K562 (cell line): ENCODE measurements at regions not wholly inside any gene's neighbourhood (a gene's known extent, or its start where the extent isn't known, plus 50 kb on each side); places are given as distances from the start of the nearest gene placed in this dataset.

ENCODE experiments used
- ATAC-seq: fragments of 200-7000 bp; cut with Tn5 transposase; 3 replicates; pipeline ENCODE4 v1.9.1; 2020; ENCODE audit warnings: moderate library complexity
- BruUV-seq: library from RNA; stranded (reverse); fragments of 400-500 nt; replicated peaks from 2 replicates; lab custom pipeline; 2021; lab: Mats Ljungman, UMichigan
- CTCF ChIA-PET: fragments of 300-600 bp; formaldehyde crosslinking; extraction: SDS; loops from one replicate; lab custom pipeline; 2021; ENCODE audit warnings: low intra/inter-chr PET ratio; lab: Yijun Ruan, JAX
- POLR2A ChIA-PET: fragments of 300-600, 350-650 bp; sonication (Branson Sonifier 250); formaldehyde crosslinking; extraction: SDS; loops from one replicate; lab custom pipeline; 2021; ENCODE audit warnings: antibody characterized with exemption, inconsistent platforms; lab: Yijun Ruan, JAX
- DNase-seq, 4 experiments: peaks; one replicate each; pipeline versions ENCODE4 v3.0.0 to v3.0.0-alpha.2; 2011 to 2018; ENCODE audit warnings: low spot score in 3 of 4, mixed read lengths in 3 of 4; ENCODE audit errors: extremely low read depth in 1 of 4
- FAIRE-seq: peaks from 2 replicates; lab custom pipeline; 2011; peaks lifted over from hg19 to GRCh38; lab: Jason Lieb, UNC
- H2AFZ ChIP-seq: 2 replicates; pipeline ENCODE4 v1.6.0; 2011; ENCODE audit warnings: low read depth, low read length, control low read depth, inconsistent platforms
- H3K27ac ChIP-seq: fragments of 200-600 bp; 3 replicates; pipeline ENCODE4 v1.8.0; 2011; ENCODE audit warnings: low read depth, mild to moderate bottlenecking, control low read depth, inconsistent platforms, low read length, moderate library complexity, mixed read lengths; ENCODE audit errors: extremely low read depth
- H3K27me3 ChIP-seq, 2 experiments: fragments of 300-600 bp in 1 of 2; 2 replicates in 1 of 2; 3 replicates in 1 of 2; pipeline versions ENCODE4 v1.6.0 to v1.8.0; 2011; ENCODE audit warnings: inconsistent platforms in 2 of 2, low read length in 2 of 2, mild to moderate bottlenecking in 1 of 2, mixed read lengths in 1 of 2, moderate library complexity in 1 of 2; ENCODE audit not compliant: control insufficient read depth in 2 of 2, insufficient read depth in 2 of 2
- H3K36me3 ChIP-seq: fragments of 300-600 bp; 3 replicates; pipeline ENCODE4 v1.8.0; 2011; ENCODE audit warnings: mild to moderate bottlenecking, low read length, inconsistent platforms; ENCODE audit not compliant: control insufficient read depth, insufficient read depth
- H3K4me1 ChIP-seq, 2 experiments: fragments of 200-600 bp in 1 of 2; replicated peaks in 1 of 2; 2 replicates in 1 of 2; 3 replicates in 1 of 2; pipeline versions ENCODE4 v1.5.1 to v1.8.0; 2011; ENCODE audit warnings: inconsistent platforms in 2 of 2, low read length in 2 of 2, mild to moderate bottlenecking in 1 of 2, mixed read lengths in 1 of 2, moderate library complexity in 1 of 2; ENCODE audit not compliant: control insufficient read depth in 2 of 2, insufficient read depth in 2 of 2
- H3K4me2 ChIP-seq: 2 replicates; pipeline ENCODE4 v1.6.1; 2011; ENCODE audit warnings: low read length, control low read depth, inconsistent platforms, mixed read lengths; ENCODE audit not compliant: insufficient read depth
- H3K4me3 ChIP-seq: fragments of 200-600 bp; sonication (generic), shearing (Covaris generic); 2 replicates; pipeline ENCODE4 v1.5.1; 2016; ENCODE audit warnings: control low read depth, inconsistent platforms
- H3K79me2 ChIP-seq: fragments of 200-600 bp; 3 replicates; pipeline ENCODE4 v1.8.0; 2011; ENCODE audit warnings: low read length, inconsistent platforms; ENCODE audit not compliant: control insufficient read depth, insufficient read depth
- H3K9ac ChIP-seq, 2 experiments: 2 replicates each; pipeline versions ENCODE4 v1.6.0 to v1.6.1; 2011; ENCODE audit warnings: low read depth in 2 of 2, low read length in 2 of 2, control low read depth in 1 of 2, inconsistent platforms in 1 of 2, mild to moderate bottlenecking in 1 of 2, mixed read lengths in 1 of 2; ENCODE audit not compliant: insufficient read depth in 1 of 2
- H3K9me1 ChIP-seq: one replicate; pipeline ENCODE4 v1.6.0; 2011; ENCODE audit warnings: inconsistent platforms, mild to moderate bottlenecking, low read length, moderate library complexity; ENCODE audit not compliant: control insufficient read depth, insufficient read depth
- H3K9me3 ChIP-seq: replicated peaks from 2 replicates; pipeline ENCODE4 v1.5.1; 2011; ENCODE audit warnings: low read depth, low read length, inconsistent platforms; ENCODE audit not compliant: control insufficient read depth, insufficient read depth
- H4K20me1 ChIP-seq: replicated peaks from 2 replicates; pipeline ENCODE4 v1.6.1; 2011; ENCODE audit warnings: low read length, inconsistent platforms, mixed read lengths; ENCODE audit not compliant: control insufficient read depth, insufficient read depth
- ARNT ChIP-seq, 2 experiments: fragments of 450-650 bp; IDR thresholded peaks; 2 replicates each; pipeline ENCODE4 v1.6.1; 2016; ENCODE audit warnings: mild to moderate bottlenecking in 1 of 2
- ATF3 ChIP-seq, 2 experiments: fragments of 450-650 bp in 1 of 2; sonication (generic) in 1 of 2; formaldehyde crosslinking in 1 of 2; IDR thresholded peaks in 1 of 2; conservative IDR thresholded peaks in 1 of 2; 2 replicates each; pipeline versions ENCODE4 v1.6.1 to v1.8.1; 2016 to 2023; ENCODE audit warnings: mild to moderate bottlenecking in 2 of 2, moderate library complexity in 2 of 2, inconsistent platforms in 1 of 2, missing genetic modification reagents in 1 of 2
- CCNT2 ChIP-seq: IDR thresholded peaks from 2 replicates; pipeline ENCODE4 v1.6.1; 2011; ENCODE audit warnings: borderline replicate concordance, low read depth, mild to moderate bottlenecking, moderate library complexity, mixed read lengths, low read length; ENCODE audit not compliant: insufficient read length; ENCODE audit errors: extremely low read depth
- ETV1 ChIP-seq: fragments of 450-650 bp; conservative IDR thresholded peaks from 2 replicates; pipeline ENCODE4 v1.6.1; 2016; ENCODE audit warnings: missing genetic modification characterization, control low read depth, low read depth, missing compliant biosample characterization
- MECOM ChIP-seq: fragments of 250-450 bp; sonication (Bioruptor Pico); IDR thresholded peaks from 2 replicates; pipeline ENCODE4 v1.8.0; 2022; ENCODE audit warnings: inconsistent platforms
- PYGO2 ChIP-seq: fragments of 450-650 bp; IDR thresholded peaks from 2 replicates; pipeline ENCODE4 v1.6.1; 2016; ENCODE audit warnings: mild to moderate bottlenecking, missing genetic modification characterization, moderate library complexity, missing compliant biosample characterization
- RBM14 ChIP-seq: fragments of 200-400 bp; formaldehyde crosslinking; IDR thresholded peaks from 2 replicates; pipeline ENCODE4 v1.6.1; 2018; ENCODE audit warnings: low read depth, mild to moderate bottlenecking, low read length, moderate library complexity, borderline replicate concordance; ENCODE audit not compliant: insufficient read depth
- RBM39 ChIP-seq: fragments of 200-400 bp; formaldehyde crosslinking; optimal IDR thresholded peaks from 2 replicates; pipeline ENCODE3; 2018; ENCODE audit warnings: low read depth, low read length
- ZNF146 ChIP-seq: IDR thresholded peaks from one replicate; pipeline ENCODE4 v1.6.1; 2018; ENCODE audit warnings: missing compliant biosample characterization; ENCODE audit not compliant: unreplicated experiment
- ZNF655 ChIP-seq: fragments of 250-450 bp; sonication (Bioruptor Pico); IDR thresholded peaks from 2 replicates; pipeline ENCODE4 v1.5.0; 2021
- WGBS: fragments of 100-300 bp; shearing (Covaris generic); methylation state at CpG from one replicate; pipeline ENCODE4 v1.1.6; 2016; ENCODE audit warnings: low coverage, mixed read lengths; ENCODE audit not compliant: insufficient coverage; ENCODE audit errors: missing lambda C conversion rate; 5-methylcytosine and 5-hydroxymethylcytosine counted together
- in situ Hi-C: fragments of 300-500 bp; cut with MboI; formaldehyde crosslinking; loops from 4 replicates; pipeline ENCODE4 v1.15.0; 2018; ENCODE audit warnings: inconsistent platforms, mixed read lengths
- intact Hi-C: fragments of 100-400 bp; cut with micrococcal nuclease; formaldehyde crosslinking; loops from 2 replicates; pipeline ENCODE4 v1.14.2; 2022
- TF ChIP-seq, protein P1 (sequence below): IDR thresholded peaks from 2 replicates; pipeline ENCODE4 v1.6.1; 2014; ENCODE audit warnings: antibody characterized with exemption
- TF ChIP-seq, protein P2 (sequence below): fragments of 250-450 bp; sonication (Bioruptor Pico); IDR thresholded peaks from 2 replicates; pipeline ENCODE4 v1.8.0; 2022; ENCODE audit warnings: moderate library complexity, mild to moderate bottlenecking, inconsistent platforms
- TF ChIP-seq, protein P3 (sequence below): fragments of 250-450 bp; sonication (Bioruptor Pico); IDR thresholded peaks from 2 replicates; pipeline ENCODE4 v1.4.0; 2020; ENCODE audit warnings: mild to moderate bottlenecking, moderate library complexity

- in situ Hi-C loops (no loop called here), intact Hi-C loops (no loop called here)
- ATAC-seq = no peak
- Histone ChIP-seq H3K36me3 (no peaks in the 10 kb centered on the region), H3K4me3 (no peak overlapping the region), H3K27me3 (no peaks in the 10 kb centered on the region), H3K9ac (no peak overlapping the region), H3K4me1 (no peaks in the 10 kb centered on the region), H3K4me2 (no peak overlapping the region), H3K9me1 (no peaks in the 10 kb centered on the region), H3K9me3 (no peaks in the 10 kb centered on the region), H4K20me1 (no peaks in the 10 kb centered on the region), H3K27ac (no peak overlapping the region), H2AFZ (no peak overlapping the region), H3K79me2 (no peaks in the 10 kb centered on the region)
- BruUV-seq = no TSS peak
- ChIA-PET CTCF (no interaction called here), POLR2A (no interaction called here)
- WGBS = 0% methylated on average over 4 of the region's 4 CpGs
- no peak for DNase-seq
- no peak for FAIRE-seq
- TF ChIP-seq PYGO2 (no peak), ARNT (IDR thresholded peaks at IDR 0.05) (no peak), ZNF146 (CRISPR knock-in tag) (no peak), ETV1 (tag) (no peak), RBM14 (no peak), ZNF655 (no peak), MECOM (CRISPR knock-in tag) (no peak), CCNT2 (no peak), ATF3 (IDR thresholded peaks at IDR 0.05) (no peak), ATF3 (CRISPR knock-in tag; conservative IDR thresholded peaks at IDR 0.05) (no peak), RBM39 (no peak)
- TF ChIP-seq, protein P1, sequence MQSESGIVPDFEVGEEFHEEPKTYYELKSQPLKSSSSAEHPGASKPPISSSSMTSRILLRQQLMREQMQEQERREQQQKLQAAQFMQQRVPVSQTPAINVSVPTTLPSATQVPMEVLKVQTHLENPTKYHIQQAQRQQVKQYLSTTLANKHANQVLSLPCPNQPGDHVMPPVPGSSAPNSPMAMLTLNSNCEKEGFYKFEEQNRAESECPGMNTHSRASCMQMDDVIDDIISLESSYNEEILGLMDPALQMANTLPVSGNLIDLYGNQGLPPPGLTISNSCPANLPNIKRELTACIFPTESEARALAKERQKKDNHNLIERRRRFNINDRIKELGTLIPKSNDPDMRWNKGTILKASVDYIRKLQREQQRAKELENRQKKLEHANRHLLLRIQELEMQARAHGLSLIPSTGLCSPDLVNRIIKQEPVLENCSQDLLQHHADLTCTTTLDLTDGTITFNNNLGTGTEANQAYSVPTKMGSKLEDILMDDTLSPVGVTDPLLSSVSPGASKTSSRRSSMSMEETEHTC = no peak
- TF ChIP-seq, protein P2, sequence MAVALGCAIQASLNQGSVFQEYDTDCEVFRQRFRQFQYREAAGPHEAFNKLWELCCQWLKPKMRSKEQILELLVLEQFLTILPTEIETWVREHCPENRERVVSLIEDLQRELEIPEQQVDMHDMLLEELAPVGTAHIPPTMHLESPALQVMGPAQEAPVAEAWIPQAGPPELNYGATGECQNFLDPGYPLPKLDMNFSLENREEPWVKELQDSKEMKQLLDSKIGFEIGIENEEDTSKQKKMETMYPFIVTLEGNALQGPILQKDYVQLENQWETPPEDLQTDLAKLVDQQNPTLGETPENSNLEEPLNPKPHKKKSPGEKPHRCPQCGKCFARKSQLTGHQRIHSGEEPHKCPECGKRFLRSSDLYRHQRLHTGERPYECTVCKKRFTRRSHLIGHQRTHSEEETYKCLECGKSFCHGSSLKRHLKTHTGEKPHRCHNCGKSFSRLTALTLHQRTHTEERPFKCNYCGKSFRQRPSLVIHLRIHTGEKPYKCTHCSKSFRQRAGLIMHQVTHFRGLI (CRISPR knock-in tag) = no peak
- TF ChIP-seq, protein P3, sequence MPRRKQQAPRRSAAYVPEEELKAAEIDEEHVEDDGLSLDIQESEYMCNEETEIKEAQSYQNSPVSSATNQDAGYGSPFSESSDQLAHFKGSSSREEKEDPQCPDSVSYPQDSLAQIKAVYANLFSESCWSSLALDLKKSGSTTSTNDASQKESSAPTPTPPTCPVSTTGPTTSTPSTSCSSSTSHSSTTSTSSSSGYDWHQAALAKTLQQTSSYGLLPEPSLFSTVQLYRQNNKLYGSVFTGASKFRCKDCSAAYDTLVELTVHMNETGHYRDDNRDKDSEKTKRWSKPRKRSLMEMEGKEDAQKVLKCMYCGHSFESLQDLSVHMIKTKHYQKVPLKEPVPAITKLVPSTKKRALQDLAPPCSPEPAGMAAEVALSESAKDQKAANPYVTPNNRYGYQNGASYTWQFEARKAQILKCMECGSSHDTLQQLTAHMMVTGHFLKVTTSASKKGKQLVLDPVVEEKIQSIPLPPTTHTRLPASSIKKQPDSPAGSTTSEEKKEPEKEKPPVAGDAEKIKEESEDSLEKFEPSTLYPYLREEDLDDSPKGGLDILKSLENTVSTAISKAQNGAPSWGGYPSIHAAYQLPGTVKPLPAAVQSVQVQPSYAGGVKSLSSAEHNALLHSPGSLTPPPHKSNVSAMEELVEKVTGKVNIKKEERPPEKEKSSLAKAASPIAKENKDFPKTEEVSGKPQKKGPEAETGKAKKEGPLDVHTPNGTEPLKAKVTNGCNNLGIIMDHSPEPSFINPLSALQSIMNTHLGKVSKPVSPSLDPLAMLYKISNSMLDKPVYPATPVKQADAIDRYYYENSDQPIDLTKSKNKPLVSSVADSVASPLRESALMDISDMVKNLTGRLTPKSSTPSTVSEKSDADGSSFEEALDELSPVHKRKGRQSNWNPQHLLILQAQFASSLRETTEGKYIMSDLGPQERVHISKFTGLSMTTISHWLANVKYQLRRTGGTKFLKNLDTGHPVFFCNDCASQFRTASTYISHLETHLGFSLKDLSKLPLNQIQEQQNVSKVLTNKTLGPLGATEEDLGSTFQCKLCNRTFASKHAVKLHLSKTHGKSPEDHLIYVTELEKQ = no peak
Observed at GRCh38 chr5:96528826-96529474, 95.9 kb upstream of the PCSK1 start.
